ENCODE measurements at regions not wholly inside any gene's neighbourhood (a gene's known extent, or its start where the extent isn't known, plus 50 kb on each side); places are given as distances from the start of the nearest gene placed in this dataset.

DNA sequence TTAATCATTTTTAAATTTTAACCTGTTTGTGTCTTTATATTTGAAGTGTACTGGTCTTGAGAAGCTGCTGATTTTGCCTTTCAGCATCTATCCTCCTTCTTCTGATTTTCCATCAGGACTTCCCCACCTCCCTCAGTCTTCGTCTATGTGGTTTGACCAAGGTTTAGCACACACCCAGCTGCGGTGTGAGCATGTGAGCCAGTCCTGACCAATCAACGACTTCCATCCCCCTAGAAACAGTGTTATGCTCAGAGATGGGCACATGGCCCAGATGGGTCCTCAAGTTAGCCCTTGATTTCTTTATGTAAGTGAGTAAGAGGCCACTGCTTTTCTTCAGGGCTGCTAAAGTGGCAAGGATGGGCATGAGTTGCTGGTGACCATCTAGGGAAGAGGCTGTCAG, 190.8 kb downstream of the MATN1 start:
- no peak overlapping the region for H3K9ac ChIP-seq (ENCODE audit: low read depth, low read length, poor library complexity, severe bottlenecking)
- H3K9me3 ChIP-seq (ENCODE audit: insufficient read depth, low read depth, low read length) = no peaks in the 10 kb centered on the region
- H3K9me2 ChIP-seq (replicated peaks; ENCODE audit: low read depth, low read length) = no peaks in the 10 kb centered on the region
- H3K79me2 ChIP-seq (ENCODE audit: insufficient read depth, low read length) = no peaks in the 10 kb centered on the region
- H3K4me3 ChIP-seq (ENCODE audit: low read length, poor library complexity, severe bottlenecking) = no peak overlapping the region
- H3K4me2 ChIP-seq (ENCODE audit: low read depth, low read length, poor library complexity, severe bottlenecking) = no peak overlapping the region
- no peaks in the 10 kb centered on the region for H3K36me3 ChIP-seq (ENCODE audit: insufficient read depth, low read length)
- no peak for TF ChIP-seq EZH2phosphoT487 (IDR thresholded peaks at IDR 0.05; ENCODE audit: borderline replicate concordance)
- TF ChIP-seq, protein P1, sequence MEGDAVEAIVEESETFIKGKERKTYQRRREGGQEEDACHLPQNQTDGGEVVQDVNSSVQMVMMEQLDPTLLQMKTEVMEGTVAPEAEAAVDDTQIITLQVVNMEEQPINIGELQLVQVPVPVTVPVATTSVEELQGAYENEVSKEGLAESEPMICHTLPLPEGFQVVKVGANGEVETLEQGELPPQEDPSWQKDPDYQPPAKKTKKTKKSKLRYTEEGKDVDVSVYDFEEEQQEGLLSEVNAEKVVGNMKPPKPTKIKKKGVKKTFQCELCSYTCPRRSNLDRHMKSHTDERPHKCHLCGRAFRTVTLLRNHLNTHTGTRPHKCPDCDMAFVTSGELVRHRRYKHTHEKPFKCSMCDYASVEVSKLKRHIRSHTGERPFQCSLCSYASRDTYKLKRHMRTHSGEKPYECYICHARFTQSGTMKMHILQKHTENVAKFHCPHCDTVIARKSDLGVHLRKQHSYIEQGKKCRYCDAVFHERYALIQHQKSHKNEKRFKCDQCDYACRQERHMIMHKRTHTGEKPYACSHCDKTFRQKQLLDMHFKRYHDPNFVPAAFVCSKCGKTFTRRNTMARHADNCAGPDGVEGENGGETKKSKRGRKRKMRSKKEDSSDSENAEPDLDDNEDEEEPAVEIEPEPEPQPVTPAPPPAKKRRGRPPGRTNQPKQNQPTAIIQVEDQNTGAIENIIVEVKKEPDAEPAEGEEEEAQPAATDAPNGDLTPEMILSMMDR (conservative IDR thresholded peaks at IDR 0.05; ENCODE audit: low read length) = no peak
- H3K4me1 ChIP-seq (ENCODE audit: insufficient read depth, low read length, poor library complexity, severe bottlenecking) = no peaks in the 10 kb centered on the region
- no peak overlapping the region for H2AFZ ChIP-seq (ENCODE audit: low read length)
- H3F3A ChIP-seq (ENCODE audit: low read depth) = no peaks in the 10 kb centered on the region
- H3K27me3 ChIP-seq (ENCODE audit: insufficient read depth, low read length, poor library complexity, severe bottlenecking) = no peaks in the 10 kb centered on the region
- H4K20me1 ChIP-seq (ENCODE audit: insufficient read depth, low read length, poor library complexity, severe bottlenecking) = no peaks in the 10 kb centered on the region

DNA sequence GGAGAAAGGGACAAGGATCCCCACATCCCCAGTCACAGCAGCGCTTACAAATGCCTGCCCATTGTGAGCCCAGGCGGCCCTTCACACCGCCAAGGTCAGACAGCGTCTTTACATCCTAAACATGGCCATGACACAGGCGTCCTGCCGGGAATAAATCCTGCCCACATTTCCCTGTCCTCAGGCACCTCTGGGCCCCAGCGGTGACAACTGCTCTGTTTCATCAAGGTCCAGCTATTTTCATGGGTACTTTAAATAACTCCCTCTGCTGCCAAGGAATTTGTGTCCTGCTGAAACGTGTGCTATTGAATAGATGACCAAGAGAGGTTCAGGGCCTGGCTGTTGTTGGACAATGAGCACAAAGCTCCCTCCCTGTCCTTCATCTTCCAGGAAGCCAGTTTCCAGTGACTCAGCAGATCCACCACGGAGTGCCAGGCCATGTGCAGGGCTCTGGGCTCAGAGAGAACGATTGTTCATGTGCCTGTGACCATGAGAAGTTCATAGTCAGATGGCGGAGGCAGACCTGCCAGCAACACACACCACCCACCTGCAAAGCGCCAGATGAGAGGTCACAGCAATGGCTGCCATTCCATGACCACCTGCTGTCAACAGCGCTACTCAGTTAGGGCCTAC, 195.8 kb downstream of the MATN1 start:
- Histone ChIP-seq H4K20me1 (ENCODE audit: insufficient read depth, low read length, poor library complexity, severe bottlenecking) (no peaks in the 10 kb centered on the region), H3F3A (ENCODE audit: low read depth) (no peaks in the 10 kb centered on the region), H3K9me2 (replicated peaks; ENCODE audit: low read depth, low read length) (no peaks in the 10 kb centered on the region), H3K4me1 (ENCODE audit: insufficient read depth, low read length, poor library complexity, severe bottlenecking) (no peaks in the 10 kb centered on the region), H3K4me2 (ENCODE audit: low read depth, low read length, poor library complexity, severe bottlenecking) (no peak overlapping the region), H2AFZ (ENCODE audit: low read length) (no peak overlapping the region), H3K79me2 (ENCODE audit: insufficient read depth, low read length) (no peaks in the 10 kb centered on the region), H3K9ac (ENCODE audit: low read depth, low read length, poor library complexity, severe bottlenecking) (no peak overlapping the region), H3K9me3 (ENCODE audit: insufficient read depth, low read depth, low read length) (no peaks in the 10 kb centered on the region; the same call in 1 of the 2 replicates), H3K27me3 (ENCODE audit: insufficient read depth, low read length, poor library complexity, severe bottlenecking) (no peaks in the 10 kb centered on the region), H3K4me3 (ENCODE audit: low read length, poor library complexity, severe bottlenecking) (no peak overlapping the region), H3K36me3 (ENCODE audit: insufficient read depth, low read length) (no peaks in the 10 kb centered on the region)
- TF ChIP-seq, protein P1 (conservative IDR thresholded peaks at IDR 0.05; ENCODE audit: low read length) = no peak
- TF ChIP-seq EZH2phosphoT487 (IDR thresholded peaks at IDR 0.05; ENCODE audit: borderline replicate concordance) = no peak

DNA sequence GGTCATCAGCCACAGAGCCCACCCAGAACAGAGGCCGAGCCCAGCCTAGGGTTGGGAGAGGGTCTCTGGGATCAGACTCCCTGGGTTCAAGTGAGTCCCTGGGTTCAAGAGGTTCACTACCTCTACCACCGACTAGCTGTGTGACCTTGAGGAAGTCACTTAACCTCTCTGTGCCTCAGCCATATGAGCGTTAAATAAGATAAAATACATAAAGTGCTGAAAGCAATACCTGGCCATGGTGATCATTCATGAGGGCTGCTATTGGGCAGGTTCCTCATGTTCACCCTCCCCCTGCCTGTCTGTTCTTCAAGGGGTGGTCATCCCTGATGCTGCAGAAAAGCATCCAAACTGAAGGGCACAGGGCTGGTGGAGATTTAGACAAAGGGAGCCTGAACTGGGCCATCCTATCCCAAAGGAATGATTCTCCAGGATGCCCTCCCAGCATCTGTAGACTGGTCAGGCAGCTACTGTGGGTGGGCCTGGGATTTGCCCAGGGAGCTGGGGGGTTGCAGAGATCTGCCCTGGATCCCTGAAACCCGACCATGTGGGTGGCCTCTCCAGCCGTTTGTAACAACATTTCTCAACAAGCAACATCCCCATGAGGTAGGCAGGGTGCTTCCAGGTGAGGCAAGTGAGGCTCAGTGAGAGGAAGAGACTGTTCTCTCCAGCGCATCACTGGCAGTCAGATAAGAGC, 196.6 kb downstream of the MATN1 start:
- Histone ChIP-seq H3K9me2 (replicated peaks; ENCODE audit: low read depth, low read length) (no peaks in the 10 kb centered on the region), H3K36me3 (ENCODE audit: insufficient read depth, low read length) (no peaks in the 10 kb centered on the region), H2AFZ (ENCODE audit: low read length) (no peak overlapping the region), H3K4me1 (ENCODE audit: insufficient read depth, low read length, poor library complexity, severe bottlenecking) (no peaks in the 10 kb centered on the region), H3K27me3 (ENCODE audit: insufficient read depth, low read length, poor library complexity, severe bottlenecking) (no peaks in the 10 kb centered on the region), H3F3A (ENCODE audit: low read depth) (no peaks in the 10 kb centered on the region), H3K9ac (ENCODE audit: low read depth, low read length, poor library complexity, severe bottlenecking) (no peak overlapping the region), H3K4me3 (ENCODE audit: low read length, poor library complexity, severe bottlenecking) (no peak overlapping the region), H4K20me1 (ENCODE audit: insufficient read depth, low read length, poor library complexity, severe bottlenecking) (no peaks in the 10 kb centered on the region), H3K79me2 (ENCODE audit: insufficient read depth, low read length) (no peaks in the 10 kb centered on the region), H3K4me2 (ENCODE audit: low read depth, low read length, poor library complexity, severe bottlenecking) (no peak overlapping the region), H3K9me3 (ENCODE audit: insufficient read depth, low read depth, low read length) (no peaks in the 10 kb centered on the region; the same call in 1 of the 2 replicates)
- no peak for TF ChIP-seq EZH2phosphoT487 (IDR thresholded peaks at IDR 0.05; ENCODE audit: borderline replicate concordance)
- TF ChIP-seq, protein P1 (conservative IDR thresholded peaks at IDR 0.05; ENCODE audit: low read length) = no peak
